NCI-H1694 (cell line): ENCODE measurements at regions not wholly inside any gene's neighbourhood (a gene's known extent, or its start where the extent isn't known, plus 50 kb on each side); places are given as distances from the start of the nearest gene placed in this dataset.
A peak's percentile ranks its signal among the peaks of the same experiment; 100 is the strongest.

ENCODE experiments used
- DNase-seq: peaks from one replicate; lab custom pipeline; 2025; lab: John Stamatoyannopoulos, UW

DNA sequence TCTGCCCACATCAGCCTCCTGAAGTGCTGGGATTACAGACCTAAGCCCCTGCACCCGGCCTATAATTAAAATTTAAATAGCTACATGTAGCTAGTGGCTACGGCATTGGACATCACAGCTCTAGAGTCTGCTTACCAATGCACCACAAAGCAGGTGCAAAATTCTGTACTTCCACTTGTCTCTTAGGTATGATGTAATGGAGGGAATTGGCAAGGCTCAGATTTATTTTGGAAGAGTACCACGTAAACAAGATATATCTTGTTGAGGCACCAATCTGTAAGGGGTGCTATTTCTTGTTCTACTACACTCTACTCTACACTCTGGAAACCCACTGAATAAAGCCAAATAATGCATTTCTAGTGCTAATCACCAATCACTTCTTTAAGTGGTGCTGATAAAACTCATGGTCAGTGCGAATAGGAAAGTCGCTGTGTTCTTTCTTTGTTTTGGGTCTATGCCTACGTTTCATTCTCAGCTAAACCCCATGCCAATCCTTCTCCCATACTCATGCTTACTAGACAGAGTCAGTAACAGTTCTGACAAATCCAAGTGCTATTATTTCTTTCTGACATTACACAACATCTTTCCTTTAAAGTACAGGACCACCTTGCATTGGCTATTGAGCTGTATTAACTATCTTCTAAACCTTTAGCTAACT lies 92.3 kb downstream of the GC start:
- no peak for DNase-seq

DNA sequence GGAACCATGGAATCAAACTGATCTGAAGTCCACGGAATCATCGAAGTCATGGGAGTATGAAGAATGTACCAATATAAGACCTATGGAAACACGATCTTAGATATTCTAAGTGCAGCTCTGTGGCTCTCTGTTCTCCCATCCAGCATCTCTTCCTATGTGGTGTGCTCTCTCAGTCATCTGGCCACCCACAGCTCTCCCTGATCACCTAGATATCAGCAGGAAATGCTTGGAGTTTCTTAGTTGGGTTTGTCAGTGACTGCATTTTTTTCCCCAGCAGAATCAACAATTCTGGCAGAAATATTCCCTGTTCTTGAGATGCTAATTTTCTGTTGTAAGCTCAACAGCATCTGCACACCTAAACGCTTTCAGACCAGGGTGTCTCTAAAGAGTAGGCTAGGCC lies 94.1 kb downstream of the GC start:
- no peak for DNase-seq

DNA sequence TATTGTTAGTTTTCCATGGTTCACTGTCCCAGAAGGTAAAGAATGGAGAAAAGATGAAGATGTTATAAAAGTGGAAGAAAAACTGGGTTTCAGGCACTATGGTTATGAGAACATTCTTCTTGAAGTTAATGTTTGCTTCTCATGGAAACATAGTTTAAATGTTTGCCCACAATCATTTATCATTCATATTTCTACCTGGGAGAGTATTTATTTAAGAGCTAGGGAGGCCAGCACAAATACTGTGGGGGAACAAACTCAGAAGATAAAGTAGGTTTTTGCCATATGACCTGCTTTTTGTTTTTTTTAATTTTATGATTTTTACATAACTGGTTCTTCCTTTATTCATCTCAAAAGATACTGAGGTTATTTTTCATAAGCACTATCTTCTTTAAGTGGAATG lies 96.8 kb downstream of the GC start:
- DNase-seq: no peak

DNA sequence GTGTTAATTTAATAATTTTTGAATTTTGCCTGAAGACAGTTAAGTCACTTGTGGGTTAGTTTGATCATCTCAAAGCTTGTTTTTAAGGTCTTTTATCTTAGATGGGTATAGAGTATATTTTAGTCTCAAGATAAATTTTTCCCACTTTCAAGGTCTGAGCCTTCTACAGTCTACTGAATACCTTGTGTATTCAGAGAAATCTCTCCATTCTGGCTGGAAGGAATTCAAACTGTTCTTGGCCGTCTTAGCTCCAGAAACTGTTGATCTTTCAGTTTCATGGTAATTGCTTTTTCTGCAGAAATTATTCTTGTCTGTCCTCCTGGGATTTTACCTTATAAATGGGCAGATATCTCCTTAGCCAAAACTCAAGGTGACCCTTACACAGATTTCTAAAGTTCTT lies 97.9 kb downstream of the GC start:
- no peak for DNase-seq

DNA sequence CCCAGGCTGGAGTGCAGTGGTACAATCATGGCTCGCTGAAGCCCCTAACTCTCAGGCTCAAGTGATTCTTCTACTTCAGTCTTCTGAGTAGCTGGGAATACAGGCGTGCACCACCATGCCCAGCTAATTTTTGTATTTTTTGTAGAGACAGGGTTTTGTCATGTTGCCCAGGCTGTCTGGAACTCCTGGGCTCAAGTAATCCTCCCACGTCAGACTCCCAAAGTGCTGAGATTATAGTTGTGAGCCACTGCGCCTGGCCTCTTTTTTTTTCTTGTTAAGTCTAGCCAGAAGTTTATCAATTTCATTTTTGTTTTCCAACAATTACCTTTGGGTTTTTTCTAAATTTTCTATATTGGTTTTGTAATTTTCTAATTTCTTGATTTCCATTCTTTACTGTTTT lies 100.6 kb downstream of the GC start:
- no peak for DNase-seq

DNA sequence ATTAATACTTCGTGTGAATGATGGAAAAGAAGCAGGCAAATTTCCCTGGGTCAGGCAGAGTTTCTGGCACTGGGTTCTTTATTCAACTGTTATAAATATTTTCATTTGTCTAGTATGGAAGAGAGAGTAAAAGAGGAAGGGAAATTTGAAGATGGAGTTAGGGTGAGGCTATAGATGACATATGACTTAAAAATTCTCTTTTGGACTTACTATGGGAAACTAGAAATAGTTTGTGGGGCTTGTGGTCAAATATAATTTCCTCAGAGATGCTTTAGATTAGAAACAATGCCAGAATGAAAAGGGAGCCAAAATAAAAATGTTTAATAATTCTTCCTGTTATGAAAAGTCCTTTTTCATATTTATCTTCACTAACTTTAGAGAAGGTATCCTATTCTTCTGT lies 103.2 kb downstream of the GC start:
- DNase-seq: no peak

DNA sequence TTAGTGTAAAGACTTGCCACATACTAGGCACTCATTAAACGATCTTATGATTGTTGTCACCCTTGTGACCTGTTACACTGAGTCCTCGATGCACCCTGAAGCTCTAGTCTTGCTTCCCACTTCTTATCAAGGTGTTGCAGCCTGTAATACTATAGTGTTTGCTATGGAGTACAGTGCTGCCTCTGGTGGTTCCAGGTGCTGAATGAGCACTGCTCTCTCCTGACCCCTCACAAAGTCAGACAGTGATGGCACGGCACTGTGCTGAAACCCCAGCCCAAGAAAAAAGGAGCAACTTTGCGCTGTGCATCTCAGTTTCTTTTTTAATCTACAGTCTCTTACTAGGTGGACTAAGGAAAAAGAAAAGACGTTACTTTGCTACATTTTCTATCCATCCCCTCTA lies 106.3 kb downstream of the GC start:
- no peak for DNase-seq

DNA sequence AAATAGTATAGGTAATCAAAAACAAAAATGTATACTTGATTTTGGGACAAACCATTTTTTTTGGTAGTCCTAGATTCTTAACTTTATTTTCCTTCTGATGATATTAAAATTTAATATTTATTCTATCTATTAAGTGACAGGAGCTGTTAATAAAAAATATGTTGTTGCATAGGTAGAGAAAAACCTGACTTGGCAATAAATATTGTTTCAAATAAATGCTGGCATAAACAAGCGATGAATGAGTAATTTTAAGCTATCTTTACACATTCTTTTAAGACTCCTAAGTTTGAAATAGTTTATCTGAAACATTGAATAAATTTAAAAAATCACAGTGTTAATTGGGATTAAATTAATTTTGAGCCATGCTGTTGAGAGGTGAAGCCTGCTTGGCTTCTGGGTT lies 114.6 kb downstream of the GC start:
- no peak for DNase-seq

DNA sequence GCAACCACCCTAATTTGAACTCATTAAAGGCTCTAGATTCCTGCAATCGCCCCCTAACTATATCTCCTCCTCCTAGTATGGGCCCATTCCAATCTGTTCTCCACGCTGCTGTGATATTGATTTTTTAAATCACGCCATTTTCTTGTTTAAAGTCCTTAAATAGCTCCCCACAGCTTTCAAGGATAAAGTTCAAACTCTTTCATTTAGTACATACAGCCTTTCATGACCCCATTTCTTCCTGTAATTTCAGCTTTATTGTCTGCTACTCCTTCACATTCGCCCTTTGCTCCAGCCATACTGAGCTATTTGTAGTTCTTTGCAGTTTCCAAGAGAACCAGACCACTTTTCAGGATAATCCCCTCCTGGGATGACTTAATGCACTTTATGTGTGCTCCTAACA lies 118.5 kb downstream of the GC start:
- no peak for DNase-seq

DNA sequence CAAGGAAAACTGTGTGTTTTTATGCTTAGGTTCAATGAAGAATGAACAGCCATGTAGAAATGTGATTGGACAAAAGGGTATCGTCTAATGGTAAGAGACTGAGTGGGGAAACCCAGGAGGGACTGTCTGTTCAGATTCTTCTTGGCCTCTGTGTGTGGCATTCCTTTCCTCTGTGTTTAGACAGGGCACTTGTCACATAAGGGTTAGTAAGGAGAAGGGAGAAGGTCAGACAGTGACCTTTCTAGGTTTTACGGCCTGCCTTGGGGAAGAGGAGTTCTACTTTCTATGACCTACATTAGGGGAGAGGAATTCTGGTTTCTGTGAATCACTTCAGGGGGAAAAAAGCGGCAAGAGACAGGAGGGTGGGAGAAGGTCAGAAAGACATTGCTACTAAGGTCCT lies 119.5 kb downstream of the GC start:
- DNase-seq: no peak

DNA sequence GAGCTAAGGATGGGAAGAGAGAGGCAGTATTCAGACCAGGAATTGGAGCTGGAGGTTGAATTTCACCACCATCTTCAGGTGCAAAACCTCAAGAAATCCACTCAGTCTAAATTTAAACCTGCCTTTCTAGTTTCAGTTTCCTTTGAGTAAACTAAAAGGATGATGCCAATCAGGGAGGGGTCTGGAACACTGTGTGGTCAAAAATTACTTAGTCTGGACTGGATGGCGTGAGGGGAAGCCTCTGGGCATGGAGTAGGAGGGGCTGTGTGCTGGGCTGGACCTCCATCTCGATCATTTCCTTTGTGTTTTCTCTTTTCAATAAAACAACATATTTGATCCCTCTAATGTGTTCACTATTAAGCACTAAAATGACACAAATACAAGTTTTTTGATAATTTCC lies 120.1 kb downstream of the GC start:
- no peak for DNase-seq

DNA sequence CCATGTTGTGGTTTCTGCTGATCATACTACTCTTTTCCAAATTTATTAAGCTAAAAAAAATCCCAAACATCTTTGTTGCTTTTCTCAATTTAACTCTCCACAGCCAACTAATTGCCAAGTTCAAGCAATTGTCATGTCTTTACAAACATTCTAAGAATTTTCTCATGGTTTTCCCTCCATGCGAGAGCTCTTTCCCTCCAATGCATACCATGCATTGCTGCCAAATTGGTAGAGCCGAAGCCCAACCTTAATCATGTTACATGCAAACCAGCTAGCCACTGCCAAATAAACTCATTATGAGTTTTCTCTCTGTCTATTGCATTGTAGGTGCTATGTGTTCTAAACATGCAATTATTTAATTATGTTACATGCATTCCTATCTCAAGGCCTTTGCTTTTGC lies 123.9 kb downstream of the GC start:
- DNase-seq: no peak

DNA sequence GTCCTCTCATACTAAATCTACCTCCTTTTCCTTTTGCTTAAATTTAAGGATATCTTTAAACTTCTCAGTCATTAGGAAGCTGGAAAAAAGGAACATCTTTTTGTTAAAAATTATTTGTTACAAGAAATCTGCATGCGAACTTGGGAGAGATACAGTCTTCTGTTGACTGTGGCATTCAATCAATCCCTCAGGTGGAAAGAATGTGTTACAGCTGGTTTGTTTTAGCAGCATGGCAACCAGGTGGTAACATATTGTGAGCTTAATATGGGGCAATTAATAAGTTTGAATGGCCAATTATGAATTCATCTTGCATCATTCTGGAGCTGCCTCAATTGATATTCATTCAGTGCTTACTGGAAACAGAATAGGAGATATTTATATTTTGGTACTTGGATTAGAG lies 135.0 kb downstream of the GC start:
- DNase-seq: peak; percentile 0

DNA sequence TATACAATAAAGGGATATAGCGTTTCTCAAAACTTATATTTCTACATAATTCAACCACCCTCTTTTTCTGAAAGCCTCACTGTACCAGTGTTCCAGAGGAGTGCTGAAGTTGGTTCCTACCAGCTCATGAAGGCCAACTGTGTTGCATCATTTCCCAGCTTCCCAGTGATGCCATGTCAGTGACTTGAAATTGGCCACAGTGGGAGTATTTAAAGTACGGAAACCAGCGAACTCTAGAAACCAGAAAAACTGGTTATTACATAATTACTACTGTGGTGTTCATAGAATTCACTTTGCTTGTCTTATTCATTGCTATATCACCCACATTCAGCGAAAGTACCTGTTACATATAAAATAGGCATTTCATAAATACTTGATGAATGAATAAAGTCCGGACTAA lies 135.4 kb downstream of the GC start:
- no peak for DNase-seq

DNA sequence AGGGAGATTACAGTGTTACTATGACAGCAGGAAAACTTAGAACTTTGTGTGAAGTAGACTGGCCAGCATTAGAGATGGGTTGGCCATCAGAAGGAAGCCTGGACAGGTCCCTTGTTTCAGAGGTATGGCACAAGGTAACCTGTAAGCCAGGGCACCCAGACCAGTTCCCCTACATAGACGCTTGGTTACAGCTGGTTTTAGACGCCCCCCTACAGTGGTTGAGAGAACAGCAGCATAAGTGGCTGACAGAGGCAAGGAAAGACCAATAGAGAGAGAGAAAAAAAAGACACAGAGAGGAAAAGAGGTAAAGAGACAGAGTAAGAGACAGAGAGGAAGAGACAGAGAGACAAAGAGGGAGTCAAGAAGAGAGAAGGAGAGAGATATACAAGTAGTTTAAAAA lies 144.5 kb downstream of the GC start:
- DNase-seq: no peak

DNA sequence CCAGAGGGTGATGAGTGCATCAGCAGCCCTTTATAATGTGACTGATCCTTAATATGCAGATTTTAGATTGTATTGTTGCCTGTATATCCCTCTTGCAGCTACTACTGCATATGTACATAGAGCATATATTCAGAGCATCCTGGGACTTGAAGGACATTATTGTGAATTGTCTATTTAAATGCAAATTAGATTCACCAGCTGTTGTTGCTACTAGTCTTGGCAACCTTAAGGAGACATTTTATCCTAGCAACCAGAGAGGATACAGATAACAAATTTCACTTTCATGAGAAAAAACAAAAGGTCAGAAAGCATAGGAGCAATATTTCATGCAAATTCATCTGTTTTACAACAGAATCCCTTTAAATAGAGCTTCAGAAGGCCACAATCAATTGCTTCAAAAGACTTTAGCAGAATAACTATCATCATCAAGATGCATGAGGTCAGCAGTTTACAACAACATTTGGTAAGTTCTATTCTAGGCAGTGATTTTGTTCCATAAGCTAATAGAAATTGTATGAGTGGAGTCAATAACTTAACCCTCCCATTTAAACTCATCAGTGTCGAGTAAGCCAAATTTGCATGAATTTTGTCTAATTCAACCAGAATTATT lies 148.6 kb downstream of the GC start:
- no peak for DNase-seq

DNA sequence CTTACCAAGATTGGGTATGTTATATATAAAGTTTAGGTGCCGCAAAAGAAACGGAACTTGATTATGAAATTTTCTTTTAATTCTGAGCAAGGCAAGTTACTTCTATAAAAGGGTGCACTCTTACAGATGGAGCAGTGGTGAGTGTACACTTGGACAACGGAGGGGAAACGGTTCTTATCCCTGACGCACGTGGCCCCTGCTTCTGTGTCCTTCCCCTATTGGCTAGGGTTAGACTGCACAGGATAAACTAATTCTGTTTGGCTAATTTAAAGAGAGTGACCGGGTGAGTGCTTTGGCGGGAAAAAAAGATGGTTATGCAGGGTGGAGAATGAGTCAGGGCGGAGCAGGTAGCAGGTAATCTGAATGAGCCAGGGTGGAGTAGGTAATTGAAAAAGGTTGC lies 149.5 kb downstream of the GC start:
- DNase-seq: no peak

DNA sequence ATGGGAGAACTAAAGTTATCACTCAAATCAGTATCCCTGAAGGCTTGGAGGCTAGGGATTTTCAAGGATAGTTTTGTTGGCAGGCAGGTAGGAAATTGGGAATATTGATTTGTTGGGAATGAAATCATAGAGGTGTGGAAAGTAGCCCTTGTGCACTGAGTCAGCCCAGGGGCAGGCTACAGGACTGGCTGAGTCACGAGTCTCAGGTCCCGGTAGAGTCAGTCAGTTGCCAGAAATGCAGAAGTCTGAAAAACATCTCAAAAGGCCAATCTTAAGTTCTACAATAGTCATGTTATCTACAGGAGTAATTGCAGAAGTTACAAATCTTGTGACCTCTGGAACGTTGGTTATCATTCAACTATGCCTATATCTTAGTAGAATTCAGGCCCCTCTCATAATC lies 153.1 kb downstream of the GC start:
- no peak for DNase-seq

DNA sequence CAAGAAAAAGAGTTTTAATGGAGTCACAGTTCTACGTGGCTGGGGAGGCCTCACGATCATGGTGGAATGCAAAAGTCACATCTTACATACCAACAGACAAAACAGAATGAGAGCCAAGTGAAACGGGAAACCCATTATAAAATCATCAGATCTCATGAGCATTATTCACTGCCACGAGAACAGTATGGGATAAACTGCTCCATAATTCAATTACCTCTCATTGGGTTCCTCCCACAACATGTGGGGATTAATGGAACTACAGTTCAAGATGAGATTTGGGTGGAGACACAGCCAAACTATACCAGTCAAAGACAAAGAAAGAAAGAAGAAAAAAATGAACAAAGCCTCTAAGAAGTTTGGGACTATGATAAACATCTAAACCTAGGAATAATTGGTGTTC lies 158.9 kb downstream of the GC start:
- DNase-seq: no peak
